Fibroblast of skin of left quadriceps (primary cell): ENCODE measurements at regions not wholly inside any gene's neighbourhood (a gene's known extent, or its start where the extent isn't known, plus 50 kb on each side); places are given as distances from the start of the nearest gene placed in this dataset.
A peak's percentile ranks its signal among the peaks of the same experiment; 100 is the strongest.

Experiments
- DNase-seq, 2 experiments: peaks; one replicate each; pipeline ENCODE4 v3.0.0-alpha.2; 2013; ENCODE audit warnings: low read depth in 2 of 2

- DNase-seq = no peak
Observed at GRCh38 chr7:116083796-116084195, 53.2 kb upstream of the TFEC start.

GRCh38 chr7:116086547-116087045, 56.0 kb upstream of the TFEC start:
- DNase-seq = no peak

GRCh38 chr7:116087291-116087690, 56.7 kb upstream of the TFEC start:
- no peak for DNase-seq

- DNase-seq = no peak
Observed at GRCh38 chr7:116087984-116088383, 57.4 kb upstream of the TFEC start.

GRCh38 chr7:116089293-116089692, 58.7 kb upstream of the TFEC start:
- no peak for DNase-seq

- no peak for DNase-seq
Observed at GRCh38 chr7:116093516-116094301, 63.1 kb upstream of the TFEC start.

- no peak for DNase-seq
Observed at GRCh38 chr7:116095396-116095795, 64.8 kb upstream of the TFEC start.

GRCh38 chr7:116097365-116098009, 66.9 kb upstream of the TFEC start:
- DNase-seq = peak; percentile 14 to 17

- no peak for DNase-seq
Observed at GRCh38 chr7:116098175-116098574, 67.6 kb upstream of the TFEC start.

GRCh38 chr7:116100626-116101025, 70.1 kb upstream of the TFEC start:
- DNase-seq = no peak

- peak; percentile 3 to 6 for DNase-seq
Observed at GRCh38 chr7:116101704-116102103, 71.1 kb upstream of the TFEC start.

- no peak for DNase-seq
Observed at GRCh38 chr7:116111475-116111874, 80.9 kb upstream of the TFEC start.

GRCh38 chr7:116113310-116113709, 82.7 kb upstream of the TFEC start:
- DNase-seq = no peak

- no peak for DNase-seq
Observed at GRCh38 chr7:116120839-116121238, 89.5 kb upstream of the TES start.

GRCh38 chr7:116122972-116123595, 87.3 kb upstream of the TES start:
- peak in 1 of 2 experiments; percentile 8 for DNase-seq

GRCh38 chr7:116128139-116128538, 82.2 kb upstream of the TES start:
- DNase-seq = no peak

- no peak for DNase-seq
Observed at GRCh38 chr7:116135306-116135705, 75.0 kb upstream of the TES start.

GRCh38 chr7:116138202-116138801, 72.0 kb upstream of the TES start:
- peak; percentile 42 to 45 for DNase-seq

- DNase-seq = no peak
Observed at GRCh38 chr7:116139007-116139406, 71.3 kb upstream of the TES start.

- DNase-seq = no peak
Observed at GRCh38 chr7:116139807-116140206, 70.5 kb upstream of the TES start.

GRCh38 chr7:116142374-116142773, 68.0 kb upstream of the TES start:
- DNase-seq = no peak

GRCh38 chr7:116142850-116143249, 67.5 kb upstream of the TES start:
- no peak for DNase-seq
